IMR-90 (cell line): ENCODE measurements at regions not wholly inside any gene's neighbourhood (a gene's known extent, or its start where the extent isn't known, plus 50 kb on each side); places are given as distances from the start of the nearest gene placed in this dataset.

Experiments
- ATAC-seq: fragments of 200-7000 bp; cut with Tn5 transposase; 2 replicates; pipeline ENCODE4 v1.9.1; 2020; ENCODE audit warnings: low read depth, mild to moderate bottlenecking, moderate library complexity
- BruUV-seq: library from RNA; stranded (reverse); fragments of 400-500 nt; replicated peaks from 2 replicates; lab custom pipeline; 2021; lab: Mats Ljungman, UMichigan
- CTCF ChIA-PET: fragments of 300-600 bp; formaldehyde crosslinking; extraction: SDS; loops from one replicate; lab custom pipeline; 2021; ENCODE audit warnings: antibody characterized with exemption; lab: Yijun Ruan, JAX
- POLR2A ChIA-PET: fragments of 300-600 bp; sonication (Branson Sonifier 250); formaldehyde crosslinking; loops from one replicate; lab custom pipeline; 2022; ENCODE audit warnings: antibody characterized with exemption; ENCODE audit not compliant: unreplicated experiment; lab: Charles Lee
- DNase-seq: peaks from one replicate; pipeline ENCODE4 v3.0.0; 2013
- H2AFZ ChIP-seq: replicated peaks from 2 replicates; pipeline ENCODE3; 2013; ENCODE audit warnings: low read length, mild to moderate bottlenecking; ENCODE audit not compliant: poor library complexity
- H2AK5ac ChIP-seq: 2 replicates; pipeline ENCODE4 v1.6.1; 2013; ENCODE audit warnings: low read depth, low read length, inconsistent platforms
- H2AK9ac ChIP-seq: replicated peaks from 2 replicates; pipeline ENCODE3; 2013; ENCODE audit warnings: mild to moderate bottlenecking, low read depth, low read length, moderate library complexity; ENCODE audit not compliant: poor library complexity
- H2BK120ac ChIP-seq: 2 replicates; pipeline ENCODE4 v1.6.1; 2013; ENCODE audit warnings: low read depth, low read length, inconsistent platforms
- H2BK15ac ChIP-seq: 3 replicates; pipeline ENCODE4 v1.6.1; 2013; ENCODE audit warnings: low read depth, low read length, inconsistent platforms
- H2BK20ac ChIP-seq: 2 replicates; pipeline ENCODE4 v1.6.1; 2013; ENCODE audit warnings: low read depth, mild to moderate bottlenecking, inconsistent platforms, low read length, moderate library complexity
- H2BK5ac ChIP-seq: 2 replicates; pipeline ENCODE4 v1.6.1; 2013; ENCODE audit warnings: mild to moderate bottlenecking, low read depth, low read length, inconsistent platforms; ENCODE audit not compliant: poor library complexity, severe bottlenecking
- H3K14ac ChIP-seq: replicated peaks from 2 replicates; pipeline ENCODE4 v1.6.1; 2013; ENCODE audit warnings: low read depth, low read length, inconsistent platforms
- H3K18ac ChIP-seq: 2 replicates; pipeline ENCODE4 v1.6.1; 2013; ENCODE audit warnings: low read depth, low read length, control low read depth
- H3K23ac ChIP-seq: 2 replicates; pipeline ENCODE4 v1.6.1; 2013; ENCODE audit warnings: low read depth, low read length, inconsistent platforms
- H3K27ac ChIP-seq: 2 replicates; pipeline ENCODE4 v1.5.1; 2013; ENCODE audit warnings: mild to moderate bottlenecking, control low read depth, low read length; ENCODE audit not compliant: insufficient read depth
- H3K27me3 ChIP-seq: 2 replicates; pipeline ENCODE4 v1.6.1; 2013; ENCODE audit warnings: low read length; ENCODE audit not compliant: control insufficient read depth, insufficient read depth
- H3K36me3 ChIP-seq: 2 replicates; pipeline ENCODE4 v1.6.1; 2013; ENCODE audit warnings: low read length, mixed read lengths; ENCODE audit not compliant: control insufficient read depth, insufficient read depth
- H3K4ac ChIP-seq: 2 replicates; pipeline ENCODE4 v1.6.1; 2013; ENCODE audit warnings: low read depth, low read length, inconsistent platforms
- H3K4me1 ChIP-seq: 2 replicates; pipeline ENCODE4 v1.6.1; 2013; ENCODE audit warnings: low read length, mixed read lengths; ENCODE audit not compliant: control insufficient read depth, insufficient read depth
- H3K4me2 ChIP-seq: 2 replicates; pipeline ENCODE4 v1.6.1; 2013; ENCODE audit warnings: low read depth, mild to moderate bottlenecking, control low read depth, low read length, moderate library complexity
- H3K4me3 ChIP-seq: 2 replicates; pipeline ENCODE4 v1.5.1; 2013; ENCODE audit warnings: low read depth, mild to moderate bottlenecking, control low read depth, low read length, moderate library complexity; ENCODE audit not compliant: insufficient read depth
- H3K56ac ChIP-seq: 2 replicates; pipeline ENCODE4 v1.6.1; 2013; ENCODE audit warnings: low read length, inconsistent platforms; ENCODE audit not compliant: insufficient read depth; ENCODE audit errors: extremely low read depth
- H3K79me1 ChIP-seq, 2 experiments: 2 replicates each; pipeline ENCODE4 v1.6.1; 2013; ENCODE audit warnings: low read length in 2 of 2, inconsistent platforms in 1 of 2, low read depth in 1 of 2
- H3K9ac ChIP-seq: 2 replicates; pipeline ENCODE4 v1.6.1; 2013; ENCODE audit warnings: low read depth, low read length, control low read depth
- H3K9me1 ChIP-seq: 2 replicates; pipeline ENCODE4 v1.6.1; 2013; ENCODE audit warnings: low read length, inconsistent platforms; ENCODE audit not compliant: insufficient read depth
- H3K9me3 ChIP-seq: 2 replicates; pipeline ENCODE4 v1.6.1; 2013; ENCODE audit warnings: low read length; ENCODE audit not compliant: control insufficient read depth, insufficient read depth
- H4K20me1 ChIP-seq: 2 replicates; pipeline ENCODE4 v1.6.1; 2013; ENCODE audit warnings: low read length, inconsistent platforms; ENCODE audit not compliant: insufficient read depth
- H4K5ac ChIP-seq: 2 replicates; pipeline ENCODE4 v1.6.1; 2013; ENCODE audit warnings: mild to moderate bottlenecking, low read depth, low read length, control low read depth
- H4K8ac ChIP-seq, 2 experiments: 2 replicates each; pipeline ENCODE4 v1.6.1; 2013; ENCODE audit warnings: low read depth in 2 of 2, low read length in 2 of 2, control low read depth in 1 of 2, inconsistent platforms in 1 of 2
- H4K91ac ChIP-seq: 2 replicates; pipeline ENCODE4 v1.6.1; 2013; ENCODE audit warnings: low read depth, low read length, inconsistent platforms; ENCODE audit not compliant: insufficient read depth
- CEBPB ChIP-seq: IDR thresholded peaks from 2 replicates; pipeline ENCODE4 v1.6.1; 2012; ENCODE audit warnings: low read depth, low read length, improper control_type of control experiment
- FOS ChIP-seq: fragments of 150-350 bp; IDR thresholded peaks from 2 replicates; pipeline ENCODE4 v1.6.1; 2016; ENCODE audit warnings: low read depth, low read length
- MAZ ChIP-seq: IDR thresholded peaks from 2 replicates; pipeline ENCODE4 v1.6.1; 2012; ENCODE audit warnings: low read depth, mild to moderate bottlenecking, low read length, improper control_type of control experiment, moderate library complexity, borderline replicate concordance
- MXI1 ChIP-seq: IDR thresholded peaks from 2 replicates; pipeline ENCODE4 v1.6.1; 2012; ENCODE audit warnings: low read depth, mild to moderate bottlenecking, low read length, moderate library complexity, borderline replicate concordance
- POLR2A ChIP-seq: IDR thresholded peaks from 2 replicates; pipeline ENCODE4 v1.6.1; 2012; ENCODE audit warnings: mild to moderate bottlenecking, low read depth, low read length
- RAD21 ChIP-seq: IDR thresholded peaks from 2 replicates; pipeline ENCODE4 v1.6.1; 2012; ENCODE audit warnings: low read length, improper control_type of control experiment
- RCOR1 ChIP-seq: IDR thresholded peaks from 2 replicates; pipeline ENCODE4 v1.6.1; 2012; ENCODE audit warnings: mild to moderate bottlenecking, low read length, improper control_type of control experiment; ENCODE audit not compliant: insufficient replicate concordance
- SMC3 ChIP-seq: fragments of 150-350 bp; IDR thresholded peaks from 2 replicates; pipeline ENCODE4 v1.6.1; 2016; ENCODE audit warnings: low read depth, mild to moderate bottlenecking, antibody characterized with exemption, low read length, moderate library complexity
- WGBS, 2 experiments: methylation state at CpG; one replicate each; pipeline versions ENCODE4 v1.1.5 to v1.1.7; 2013; ENCODE audit warnings: missing lambda C conversion rate in 2 of 2; ENCODE audit not compliant: insufficient read length in 1 of 2; ENCODE audit errors: extremely low coverage in 2 of 2; 5-methylcytosine and 5-hydroxymethylcytosine counted together
- dilution Hi-C: fragments of 300-500 bp; cut with HindIII; formaldehyde crosslinking; loops from one replicate; pipeline ENCODE4 v1.14.3; 2018; ENCODE audit warnings: low sequenced_read_pairs; ENCODE audit not compliant: unreplicated experiment
- in situ Hi-C: fragments of 300-500 bp; cut with MboI; formaldehyde crosslinking; loops from 3 replicates; pipeline ENCODE4 v1.14.3; 2019; ENCODE audit warnings: low sequenced_read_pairs, inconsistent platforms, mixed read lengths
- intact Hi-C: fragments of 100-400 bp; cut with micrococcal nuclease; formaldehyde crosslinking; loops from 2 replicates; pipeline ENCODE4 v1.10.0; 2022

GRCh38 chrX:8253096-8253495, 82.0 kb upstream of the VCX2 start:
- no CpG with 5 or more reads among the region's 3 CpGs for WGBS, 2 experiments
- Histone ChIP-seq H2AK9ac (no peak overlapping the region), H2AFZ (no peak overlapping the region), H3K79me1 (no peaks in the 10 kb centered on the region), H3K9ac (no peak overlapping the region), H2BK5ac (no peak overlapping the region), H3K27me3 (no peaks in the 10 kb centered on the region), H3K4me3 (no peak overlapping the region), H4K91ac (no peak overlapping the region), H3K23ac (no peak overlapping the region), H4K20me1 (no peaks in the 10 kb centered on the region), H2BK20ac (no peak overlapping the region), H2BK15ac (no peak overlapping the region), H3K36me3 (no peaks in the 10 kb centered on the region), H3K9me3 (peaks cover 10% of the 10 kb centered on the region), H4K5ac (no peak overlapping the region), H3K4me1 (no peaks in the 10 kb centered on the region), H3K9me1 (no peaks in the 10 kb centered on the region), H3K56ac (no peak overlapping the region), H3K18ac (no peak overlapping the region), H3K27ac (no peak overlapping the region), H3K4me2 (no peak overlapping the region), H4K8ac (no peak overlapping the region), H2AK5ac (no peak overlapping the region), H2BK120ac (no peak overlapping the region), H3K4ac (no peak overlapping the region), H3K14ac (no peak overlapping the region)
- POLR2A ChIA-PET, result no interaction called here
- DNase-seq, result no peak
- BruUV-seq, result no TSS peak
- no peak for ATAC-seq
- dilution Hi-C loops (no loop called here), intact Hi-C loops (no loop called here), in situ Hi-C loops (no loop called here)
- CTCF ChIA-PET, result no interaction called here
- TF ChIP-seq CEBPB (no peak), RAD21 (no peak), MAZ (no peak), FOS (no peak), RCOR1 (no peak), SMC3 (no peak), POLR2A (no peak), MXI1 (no peak)
